GM12865 (cell line): ENCODE measurements at regions not wholly inside any gene's neighbourhood (a gene's known extent, or its start where the extent isn't known, plus 50 kb on each side); places are given as distances from the start of the nearest gene placed in this dataset.
"Not testable (repeated sequence)": the region's sequence is repeated elsewhere in the genome, so short reads cannot be mapped to it uniquely, and the experiment has no call there.

Experiments
- DNase-seq: peaks from one replicate; pipeline ENCODE4 v3.0.0; 2010; ENCODE audit warnings: low read depth
- H3K4me3 ChIP-seq: 2 replicates; pipeline ENCODE4 v1.5.1; 2011; ENCODE audit warnings: mild to moderate bottlenecking, low read depth, low read length, control low read depth
- CTCF ChIP-seq: IDR thresholded peaks from 2 replicates; pipeline ENCODE4 v1.5.1; 2011; ENCODE audit warnings: low read length, control low read depth, low read depth, inconsistent platforms; ENCODE audit not compliant: insufficient read depth; ENCODE audit errors: missing control alignments

- DNase-seq = no peak
- TF ChIP-seq CTCF = no peak
- no peak overlapping the region for H3K4me3 ChIP-seq
These were observed 506.6 kb upstream of the POT1 start for GRCh38 chr7:125436220-125436619.

- no peak for TF ChIP-seq CTCF
These were observed 501.7 kb upstream of the POT1 start for GRCh38 chr7:125431349-125431748.

GRCh38 chr7:125430013-125430412, 500.4 kb upstream of the POT1 start:
- no peak for TF ChIP-seq CTCF
- H3K4me3 ChIP-seq = no peak overlapping the region
- DNase-seq = no peak

More at GRCh38 chr7:125431349-125431748, 501.7 kb upstream of the POT1 start:
- DNase-seq = no peak
- no peak overlapping the region for H3K4me3 ChIP-seq

GRCh38 chr7:125427676-125428075, 498.1 kb upstream of the POT1 start:
- TF ChIP-seq CTCF = no peak
- no peak overlapping the region for H3K4me3 ChIP-seq
- no peak for DNase-seq

GRCh38 chr7:125425506-125425905, 495.9 kb upstream of the POT1 start:
- TF ChIP-seq CTCF = no peak
- no peak for DNase-seq
- no peak overlapping the region for H3K4me3 ChIP-seq

GRCh38 chr7:125424721-125425120, 495.1 kb upstream of the POT1 start:
- no peak overlapping the region for H3K4me3 ChIP-seq
- DNase-seq = no peak
- no peak for TF ChIP-seq CTCF

GRCh38 chr7:125423458-125424155, 494.0 kb upstream of the POT1 start:
- DNase-seq = no peak
- TF ChIP-seq CTCF = no peak
- no peak overlapping the region for H3K4me3 ChIP-seq

- DNase-seq, H3K4me3 ChIP-seq: not testable (repeated sequence)
These were observed 491.8 kb upstream of the POT1 start for GRCh38 chr7:125421407-125421806.
